Stomach (tissue), 4 donors: ENCODE measurements at regions not wholly inside any gene's neighbourhood (a gene's known extent, or its start where the extent isn't known, plus 50 kb on each side); places are given as distances from the start of the nearest gene placed in this dataset.

ENCODE experiments used
- POLR2A ChIP-seq, 4 donors: fragments of 450-650 bp; IDR thresholded peaks; one replicate each; pipeline ENCODE4 v1.6.1; 2016; ENCODE audit warnings: antibody characterized with exemption in 4 of 4, control low read depth in 2 of 4, mild to moderate bottlenecking in 1 of 4, moderate library complexity in 1 of 4
- POLR2AphosphoS5 ChIP-seq, 3 donors: sonication (generic); formaldehyde crosslinking; IDR thresholded peaks; one replicate each; pipeline ENCODE4 v1.6.1; 2016; ENCODE audit warnings: antibody characterized with exemption in 3 of 3
- TF ChIP-seq, protein P1 (sequence below), 7 experiments: fragments of 450-650 bp in 4 of 7; fragments of 200-600 bp in 3 of 7; sonication (generic) in 3 of 7; IDR thresholded peaks; one replicate each; pipeline ENCODE4 v1.5.1; 2016 to 2019; ENCODE audit warnings: antibody characterized with exemption in 7 of 7, control low read depth in 2 of 7, mild to moderate bottlenecking in 1 of 7

DNA sequence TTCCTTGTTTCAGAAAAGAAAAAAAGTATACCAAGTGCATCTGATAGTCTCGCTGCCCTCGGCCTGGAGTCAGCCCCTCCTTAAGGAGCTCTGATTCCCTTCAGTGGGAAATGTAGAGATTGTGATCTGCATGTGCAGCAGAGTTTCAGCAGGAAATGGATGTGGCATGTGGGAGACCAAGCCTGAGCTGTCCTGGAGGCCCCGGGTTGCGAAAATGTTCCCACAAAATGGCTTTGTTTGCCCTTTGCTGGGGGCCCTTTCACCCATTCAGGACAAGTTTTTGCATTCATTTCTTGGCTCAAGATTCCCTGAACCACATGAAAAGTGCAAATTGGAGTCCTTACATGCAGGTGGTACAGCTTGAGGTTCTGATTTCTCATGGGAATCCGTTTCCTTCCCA lies 230.9 kb downstream of the GADD45G start:
- TF ChIP-seq, protein P1, sequence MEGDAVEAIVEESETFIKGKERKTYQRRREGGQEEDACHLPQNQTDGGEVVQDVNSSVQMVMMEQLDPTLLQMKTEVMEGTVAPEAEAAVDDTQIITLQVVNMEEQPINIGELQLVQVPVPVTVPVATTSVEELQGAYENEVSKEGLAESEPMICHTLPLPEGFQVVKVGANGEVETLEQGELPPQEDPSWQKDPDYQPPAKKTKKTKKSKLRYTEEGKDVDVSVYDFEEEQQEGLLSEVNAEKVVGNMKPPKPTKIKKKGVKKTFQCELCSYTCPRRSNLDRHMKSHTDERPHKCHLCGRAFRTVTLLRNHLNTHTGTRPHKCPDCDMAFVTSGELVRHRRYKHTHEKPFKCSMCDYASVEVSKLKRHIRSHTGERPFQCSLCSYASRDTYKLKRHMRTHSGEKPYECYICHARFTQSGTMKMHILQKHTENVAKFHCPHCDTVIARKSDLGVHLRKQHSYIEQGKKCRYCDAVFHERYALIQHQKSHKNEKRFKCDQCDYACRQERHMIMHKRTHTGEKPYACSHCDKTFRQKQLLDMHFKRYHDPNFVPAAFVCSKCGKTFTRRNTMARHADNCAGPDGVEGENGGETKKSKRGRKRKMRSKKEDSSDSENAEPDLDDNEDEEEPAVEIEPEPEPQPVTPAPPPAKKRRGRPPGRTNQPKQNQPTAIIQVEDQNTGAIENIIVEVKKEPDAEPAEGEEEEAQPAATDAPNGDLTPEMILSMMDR (IDR thresholded peaks at IDR 0.05) = no peak
- TF ChIP-seq POLR2A (IDR thresholded peaks at IDR 0.05) (no peak), POLR2AphosphoS5 (IDR thresholded peaks at IDR 0.05) (no peak)
